ENCODE measurements at regions not wholly inside any gene's neighbourhood (a gene's known extent, or its start where the extent isn't known, plus 50 kb on each side); places are given as distances from the start of the nearest gene placed in this dataset.

GRCh38 chr13:105660561-105660960, 874.9 kb downstream of the EFNB2 start:
- CTCF ChIA-PET = no interaction called here
- no peak for DNase-seq (ENCODE audit: extremely low spot score)
- TF ChIP-seq CTCF (IDR thresholded peaks at IDR 0.05; ENCODE audit: control extremely low read depth, extremely low read depth, low read depth, missing control alignments) = no peak
- POLR2A ChIA-PET = no interaction called here

- ChIA-PET CTCF (interaction anchor here (1.2 to 1.8 kb wide), 2 partner anchors 9 to 55 kb away, joined by 3 to 4 read pairs; no protein-coding TSS in a partner anchor), POLR2A (no interaction called here)
- DNase-seq (ENCODE audit: extremely low spot score) = no peak
- no peak for TF ChIP-seq CTCF (IDR thresholded peaks at IDR 0.05; ENCODE audit: control extremely low read depth, extremely low read depth, low read depth, missing control alignments)
Observed at GRCh38 chr13:105658431-105658830, 877.0 kb downstream of the EFNB2 start.

- DNase-seq (ENCODE audit: extremely low spot score) = no peak
- ChIA-PET CTCF (no interaction called here), POLR2A (no interaction called here)
- TF ChIP-seq CTCF (IDR thresholded peaks at IDR 0.05; ENCODE audit: control extremely low read depth, extremely low read depth, low read depth, missing control alignments) = no peak
Observed at GRCh38 chr13:105655046-105655445, 880.4 kb downstream of the EFNB2 start.

- CTCF ChIA-PET = interaction anchor here (0.9 kb wide), 1 partner anchor 9 kb away, joined by 3 read pairs; no protein-coding TSS in a partner anchor
- no peak for DNase-seq (ENCODE audit: extremely low spot score)
- no peak for TF ChIP-seq CTCF (IDR thresholded peaks at IDR 0.05; ENCODE audit: control extremely low read depth, extremely low read depth, low read depth, missing control alignments)
- POLR2A ChIA-PET = no interaction called here
Observed at GRCh38 chr13:105643966-105644365, 891.5 kb downstream of the EFNB2 start.

DNA sequence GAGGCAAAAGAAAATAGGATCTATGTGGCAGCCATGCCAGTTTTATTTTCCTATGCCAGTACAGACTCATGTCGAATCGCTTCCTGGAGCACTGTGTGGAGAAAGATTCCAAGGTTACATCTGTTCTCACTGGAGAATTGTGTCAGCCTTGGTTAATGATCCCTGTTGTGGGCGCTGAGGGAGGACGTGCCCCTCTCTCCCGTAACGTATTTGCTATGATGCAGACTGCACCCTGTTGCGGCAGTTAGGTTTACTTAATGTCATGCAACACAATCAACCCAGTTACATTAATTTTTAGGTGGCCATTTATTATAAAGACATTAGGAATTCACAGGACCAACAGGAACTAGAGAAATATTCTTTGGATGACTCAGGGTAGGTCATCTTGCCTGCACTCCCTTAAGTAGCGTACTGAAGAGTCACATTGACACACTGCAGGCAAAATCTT, 892.9 kb downstream of the EFNB2 start:
- CTCF ChIA-PET = no interaction called here
- TF ChIP-seq CTCF (IDR thresholded peaks at IDR 0.05; ENCODE audit: control extremely low read depth, extremely low read depth, low read depth, missing control alignments) = no peak
- DNase-seq (ENCODE audit: extremely low spot score) = no peak
- POLR2A ChIA-PET = no interaction called here

DNA sequence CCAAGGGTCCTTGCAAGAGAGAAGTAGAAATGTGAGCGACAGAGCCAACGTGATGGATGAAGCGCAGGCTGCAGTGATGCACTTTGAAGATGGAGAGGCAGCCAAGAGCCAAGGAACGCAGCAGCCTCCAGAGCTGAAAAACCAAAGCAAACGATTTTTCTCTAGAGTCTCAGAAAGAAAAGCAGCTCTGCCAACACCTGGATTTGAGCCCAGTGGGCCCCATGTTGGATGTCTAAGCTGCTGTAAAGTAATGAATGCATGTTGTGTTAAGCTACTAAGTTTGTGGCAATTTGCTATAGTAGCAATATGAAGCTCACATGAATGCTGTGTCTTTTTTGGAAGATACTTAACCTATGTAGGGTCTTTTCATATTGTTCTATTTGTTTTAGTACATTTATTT, 894.3 kb downstream of the EFNB2 start:
- POLR2A ChIA-PET = no interaction called here
- no peak for TF ChIP-seq CTCF (IDR thresholded peaks at IDR 0.05; ENCODE audit: control extremely low read depth, extremely low read depth, low read depth, missing control alignments)
- DNase-seq (ENCODE audit: extremely low spot score) = no peak
- CTCF ChIA-PET = no interaction called here

GRCh38 chr13:105638426-105638825, 897.0 kb downstream of the EFNB2 start:
- no peak for DNase-seq (ENCODE audit: extremely low spot score)
- ChIA-PET CTCF (interaction anchor here (1.2 kb wide), 1 partner anchor 11 kb away, joined by 3 read pairs; no protein-coding TSS in a partner anchor), POLR2A (no interaction called here)
- TF ChIP-seq CTCF (IDR thresholded peaks at IDR 0.05; ENCODE audit: control extremely low read depth, extremely low read depth, low read depth, missing control alignments) = no peak
